Neural progenitor cell (in vitro differentiated cells): ENCODE measurements at regions not wholly inside any gene's neighbourhood (a gene's known extent, or its start where the extent isn't known, plus 50 kb on each side); places are given as distances from the start of the nearest gene placed in this dataset.

Source experiments
- DNase-seq: peaks from one replicate; pipeline ENCODE4 v3.0.0-alpha.2; 2016; ENCODE audit warnings: low spot score
- H2AFZ ChIP-seq: fragments of 200-600 bp; sonication (generic); replicated peaks from 2 replicates; pipeline ENCODE4 v1.6.1; 2016; ENCODE audit warnings: antibody characterized with exemption
- H3F3A ChIP-seq: fragments of 200-600 bp; sonication (generic); 2 replicates; pipeline ENCODE4 v1.6.1; 2016; ENCODE audit warnings: antibody characterized with exemption, low read depth
- H3K27ac ChIP-seq: fragments of 200-600 bp; sonication (generic); 2 replicates; pipeline ENCODE4 v1.5.1; 2016; ENCODE audit warnings: mild to moderate bottlenecking
- H3K27me3 ChIP-seq: fragments of 200-600 bp; sonication (generic); 2 replicates; pipeline ENCODE4 v1.6.1; 2016; ENCODE audit warnings: mild to moderate bottlenecking, moderate library complexity
- H3K36me3 ChIP-seq: fragments of 200-600 bp; sonication (generic); 2 replicates; pipeline ENCODE4 v1.5.1; 2016
- H3K4me1 ChIP-seq: fragments of 200-600 bp; sonication (generic); 2 replicates; pipeline ENCODE4 v1.6.1; 2016; ENCODE audit warnings: mixed run types
- H3K4me2 ChIP-seq: fragments of 200-600 bp; sonication (generic); 2 replicates; pipeline ENCODE4 v1.6.1; 2016
- H3K4me3 ChIP-seq: fragments of 200-600 bp; sonication (generic); 2 replicates; pipeline ENCODE4 v1.5.1; 2016
- H3K79me2 ChIP-seq: fragments of 200-600 bp; sonication (generic); 2 replicates; pipeline ENCODE4 v1.6.1; 2016; ENCODE audit warnings: low read depth
- H3K9ac ChIP-seq: fragments of 200-600 bp; sonication (generic); 2 replicates; pipeline ENCODE4 v1.6.1; 2016
- H3K9me3 ChIP-seq: fragments of 200-600 bp; sonication (generic); 2 replicates; pipeline ENCODE4 v1.5.1; 2016; ENCODE audit warnings: low read depth
- H4K20me1 ChIP-seq: fragments of 200-600 bp; sonication (generic); 2 replicates; pipeline ENCODE4 v1.6.1; 2016; ENCODE audit warnings: low read depth
- H3K27ac Mint-ChIP-seq: 3 replicates; pipeline ENCODE4 v1.8.0; 2021; ENCODE audit warnings: mixed read lengths
- H3K27me3 Mint-ChIP-seq: 2 replicates; pipeline ENCODE4 v1.8.0; 2022; ENCODE audit warnings: low read depth, mild to moderate bottlenecking, inconsistent platforms, moderate library complexity, mixed read lengths; ENCODE audit not compliant: insufficient read depth
- H3K36me3 Mint-ChIP-seq: 3 replicates; pipeline ENCODE4 v1.8.0; 2021; ENCODE audit warnings: mixed read lengths
- H3K4me1 Mint-ChIP-seq: 3 replicates; pipeline ENCODE4 v1.8.0; 2021; ENCODE audit warnings: mixed read lengths
- H3K4me3 Mint-ChIP-seq: 3 replicates; pipeline ENCODE4 v1.8.0; 2021; ENCODE audit warnings: mild to moderate bottlenecking, moderate library complexity, mixed read lengths
- H3K9me3 Mint-ChIP-seq: 3 replicates; pipeline ENCODE4 v1.8.0; 2020; ENCODE audit warnings: mixed read lengths
- EZH2 ChIP-seq: fragments of 200-600 bp; sonication (generic); IDR thresholded peaks from 2 replicates; pipeline ENCODE4 v1.6.1; 2017; ENCODE audit warnings: antibody characterized with exemption, mild to moderate bottlenecking, moderate library complexity
- EZH2phosphoT487 ChIP-seq: fragments of 200-600 bp; sonication (generic); IDR thresholded peaks from 2 replicates; pipeline ENCODE4 v1.6.1; 2017; ENCODE audit warnings: antibody characterized with exemption
- TF ChIP-seq, protein P1 (sequence below): fragments of 200-600 bp; sonication (generic); IDR thresholded peaks from 2 replicates; pipeline ENCODE4 v1.5.1; 2017; ENCODE audit warnings: antibody characterized with exemption, mild to moderate bottlenecking

DNA sequence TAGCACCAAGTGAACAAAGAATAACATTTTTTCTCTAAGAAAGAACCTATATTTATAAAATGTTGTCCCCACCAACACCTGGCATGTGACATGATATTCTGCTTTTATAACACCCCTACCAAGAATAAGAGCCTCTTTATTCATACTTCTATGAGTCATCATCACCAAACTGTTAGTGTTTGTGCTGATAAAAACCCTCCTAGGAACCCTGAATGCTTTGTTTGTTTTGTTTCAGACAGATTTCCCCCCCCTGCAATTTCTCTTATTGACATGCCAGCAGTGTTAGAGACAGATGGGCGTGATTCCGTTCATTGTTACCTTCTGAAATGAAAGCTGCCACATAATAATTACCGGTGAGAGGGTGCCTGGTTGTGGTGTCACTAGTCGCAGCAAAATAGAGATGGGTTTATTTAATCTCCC is 651.1 kb downstream of the SORCS1 start:
- no peak overlapping the region for H3K4me3 ChIP-seq
- H3K27ac Mint-ChIP-seq, result no peak overlapping the region

DNA sequence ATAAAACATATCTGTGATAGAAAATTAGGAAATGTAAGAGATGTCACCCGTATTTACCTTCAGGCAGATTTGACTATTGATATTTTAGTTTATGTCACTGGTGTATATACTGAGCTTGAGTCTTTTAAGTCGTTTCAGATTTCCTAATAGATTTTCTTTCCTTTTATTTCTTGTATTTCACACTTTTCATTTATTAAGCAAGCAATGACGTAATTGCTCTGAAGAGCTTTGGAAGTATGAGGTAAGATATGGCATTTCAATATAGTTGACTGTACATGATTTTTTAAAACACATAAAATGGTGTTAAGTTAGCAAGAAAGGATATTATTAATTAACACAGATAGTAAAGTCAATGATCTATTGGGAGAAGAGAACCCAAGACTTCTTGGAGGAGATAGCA is 652.6 kb downstream of the SORCS1 start:
- H3K9me3 ChIP-seq, result no peaks in the 10 kb centered on the region
- peaks cover 29% of the 10 kb centered on the region for H3K4me1 Mint-ChIP-seq
- no peak for DNase-seq
- no peak overlapping the region for H3K4me3 Mint-ChIP-seq
- H3K27me3 Mint-ChIP-seq, result no peaks in the 10 kb centered on the region
- no peaks in the 10 kb centered on the region for H3K79me2 ChIP-seq
- H3K4me1 ChIP-seq, result peaks cover 21% of the 10 kb centered on the region
- H2AFZ ChIP-seq, result no peak overlapping the region
- no peaks in the 10 kb centered on the region for H3K36me3 ChIP-seq
- H3K27ac Mint-ChIP-seq, result no peak overlapping the region
- H3K27ac ChIP-seq, result no peak overlapping the region
- TF ChIP-seq EZH2phosphoT487, result no peak
- TF ChIP-seq, protein P1, sequence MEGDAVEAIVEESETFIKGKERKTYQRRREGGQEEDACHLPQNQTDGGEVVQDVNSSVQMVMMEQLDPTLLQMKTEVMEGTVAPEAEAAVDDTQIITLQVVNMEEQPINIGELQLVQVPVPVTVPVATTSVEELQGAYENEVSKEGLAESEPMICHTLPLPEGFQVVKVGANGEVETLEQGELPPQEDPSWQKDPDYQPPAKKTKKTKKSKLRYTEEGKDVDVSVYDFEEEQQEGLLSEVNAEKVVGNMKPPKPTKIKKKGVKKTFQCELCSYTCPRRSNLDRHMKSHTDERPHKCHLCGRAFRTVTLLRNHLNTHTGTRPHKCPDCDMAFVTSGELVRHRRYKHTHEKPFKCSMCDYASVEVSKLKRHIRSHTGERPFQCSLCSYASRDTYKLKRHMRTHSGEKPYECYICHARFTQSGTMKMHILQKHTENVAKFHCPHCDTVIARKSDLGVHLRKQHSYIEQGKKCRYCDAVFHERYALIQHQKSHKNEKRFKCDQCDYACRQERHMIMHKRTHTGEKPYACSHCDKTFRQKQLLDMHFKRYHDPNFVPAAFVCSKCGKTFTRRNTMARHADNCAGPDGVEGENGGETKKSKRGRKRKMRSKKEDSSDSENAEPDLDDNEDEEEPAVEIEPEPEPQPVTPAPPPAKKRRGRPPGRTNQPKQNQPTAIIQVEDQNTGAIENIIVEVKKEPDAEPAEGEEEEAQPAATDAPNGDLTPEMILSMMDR, result no peak
- TF ChIP-seq EZH2, result no peak
- no peaks in the 10 kb centered on the region for H3F3A ChIP-seq
- H3K27me3 ChIP-seq, result no peaks in the 10 kb centered on the region
- H4K20me1 ChIP-seq, result no peaks in the 10 kb centered on the region
- no peak overlapping the region for H3K4me2 ChIP-seq
- no peaks in the 10 kb centered on the region for H3K9me3 Mint-ChIP-seq
- no peak overlapping the region for H3K4me3 ChIP-seq
- no peaks in the 10 kb centered on the region for H3K36me3 Mint-ChIP-seq
- no peak overlapping the region for H3K9ac ChIP-seq

More for the DNA sequence above, 651.1 kb downstream of the SORCS1 start:
- H3K4me2 ChIP-seq, result no peak overlapping the region
- Mint-ChIP-seq H3K4me1 (peaks cover 29% of the 10 kb centered on the region), H3K9me3 (no peaks in the 10 kb centered on the region), H3K36me3 (no peaks in the 10 kb centered on the region), H3K27me3 (no peaks in the 10 kb centered on the region), H3K4me3 (no peak overlapping the region)
- peaks cover 21% of the 10 kb centered on the region for H3K4me1 ChIP-seq
- H3K9me3 ChIP-seq, result no peaks in the 10 kb centered on the region
- no peaks in the 10 kb centered on the region for H4K20me1 ChIP-seq
- no peak overlapping the region for H3K27ac ChIP-seq
- no peak overlapping the region for H2AFZ ChIP-seq
- TF ChIP-seq EZH2phosphoT487, result no peak
- TF ChIP-seq, protein P1, result no peak
- TF ChIP-seq EZH2, result no peak
- no peaks in the 10 kb centered on the region for H3K36me3 ChIP-seq
- no peak overlapping the region for H3K9ac ChIP-seq
- H3K27me3 ChIP-seq, result no peaks in the 10 kb centered on the region
- DNase-seq, result no peak
- no peaks in the 10 kb centered on the region for H3F3A ChIP-seq
- H3K79me2 ChIP-seq, result no peaks in the 10 kb centered on the region

DNA sequence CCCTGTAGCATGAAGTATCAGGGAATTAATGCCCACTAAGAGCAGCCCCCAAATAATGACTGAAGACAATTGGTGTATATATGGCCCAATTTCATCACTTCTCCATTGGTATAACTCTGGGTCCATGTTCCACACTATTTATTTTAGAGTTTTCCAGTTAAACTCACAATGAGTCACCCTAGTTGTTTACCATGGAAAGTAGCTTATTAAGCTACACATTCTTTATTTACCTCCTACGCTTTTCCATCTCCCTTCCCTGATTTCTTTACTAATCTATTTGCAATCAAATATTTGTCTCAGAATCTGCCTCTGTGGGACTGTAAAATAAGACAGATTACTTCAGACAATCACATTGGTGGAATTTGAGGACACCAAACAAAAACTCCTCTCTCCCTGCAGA is 655.6 kb downstream of the SORCS1 start:
- Histone ChIP-seq H3K9me3 (no peaks in the 10 kb centered on the region), H4K20me1 (no peaks in the 10 kb centered on the region), H3K27ac (no peak overlapping the region), H3K4me3 (no peak overlapping the region), H3K36me3 (no peaks in the 10 kb centered on the region), H3K27me3 (no peaks in the 10 kb centered on the region), H3K9ac (no peak overlapping the region), H3F3A (no peaks in the 10 kb centered on the region), H2AFZ (no peak overlapping the region), H3K79me2 (no peaks in the 10 kb centered on the region), H3K4me2 (no peak overlapping the region), H3K4me1 (peaks cover 10% of the 10 kb centered on the region)
- no peaks in the 10 kb centered on the region for H3K36me3 Mint-ChIP-seq
- TF ChIP-seq EZH2 (no peak), EZH2phosphoT487 (no peak)
- TF ChIP-seq, protein P1, result no peak
- H3K27ac Mint-ChIP-seq, result no peak overlapping the region
- DNase-seq, result no peak
- H3K4me1 Mint-ChIP-seq, result peaks cover 10% of the 10 kb centered on the region
- no peak overlapping the region for H3K4me3 Mint-ChIP-seq
- no peaks in the 10 kb centered on the region for H3K27me3 Mint-ChIP-seq
- H3K9me3 Mint-ChIP-seq, result no peaks in the 10 kb centered on the region
